BLaER1 treated with 17β-estradiol and CSF1 and Interleukin-3, amounts not matched to agents 10 nM and 100 nM (cell line): ENCODE measurements at regions not wholly inside any gene's neighbourhood (a gene's known extent, or its start where the extent isn't known, plus 50 kb on each side); places are given as distances from the start of the nearest gene placed in this dataset.

ENCODE experiments used
- H3K27ac ChIP-seq, 11 experiments: shearing (Covaris generic); formaldehyde crosslinking; 2 replicates each; pipeline ENCODE4 v1.8.1; 2022
- H3K27me3 ChIP-seq, 11 experiments: shearing (Covaris generic); formaldehyde crosslinking; 2 replicates each; pipeline ENCODE4 v1.8.1; 2022
- H3K36me3 ChIP-seq, 11 experiments: shearing (Covaris generic); formaldehyde crosslinking; 2 replicates each; pipeline ENCODE4 v1.8.1; 2022
- H3K4me1 ChIP-seq, 10 experiments: shearing (Covaris generic); formaldehyde crosslinking; 2 replicates each; pipeline ENCODE4 v1.8.1; 2022
- H3K4me2 ChIP-seq, 11 experiments: shearing (Covaris generic); formaldehyde crosslinking; 2 replicates each; pipeline ENCODE4 v1.8.1; 2022
- H3K4me3 ChIP-seq, 10 experiments: shearing (Covaris generic); formaldehyde crosslinking; 2 replicates each; pipeline ENCODE4 v1.8.1; 2022
- H3K9ac ChIP-seq, 11 experiments: shearing (Covaris generic); formaldehyde crosslinking; 2 replicates each; pipeline ENCODE4 v1.8.1; 2022
- H3K9me3 ChIP-seq, 11 experiments: shearing (Covaris generic); formaldehyde crosslinking; replicated peaks in 1 of 11; 2 replicates each; pipeline ENCODE4 v1.8.1; 2022
- H4K20me1 ChIP-seq, 11 experiments: shearing (Covaris generic); formaldehyde crosslinking; 2 replicates each; pipeline ENCODE4 v1.8.1; 2022
- Cebpa-rat ChIP-seq, 11 experiments: shearing (Covaris generic); IDR thresholded peaks; 2 replicates each; pipeline ENCODE4 v1.8.1; 2022

DNA sequence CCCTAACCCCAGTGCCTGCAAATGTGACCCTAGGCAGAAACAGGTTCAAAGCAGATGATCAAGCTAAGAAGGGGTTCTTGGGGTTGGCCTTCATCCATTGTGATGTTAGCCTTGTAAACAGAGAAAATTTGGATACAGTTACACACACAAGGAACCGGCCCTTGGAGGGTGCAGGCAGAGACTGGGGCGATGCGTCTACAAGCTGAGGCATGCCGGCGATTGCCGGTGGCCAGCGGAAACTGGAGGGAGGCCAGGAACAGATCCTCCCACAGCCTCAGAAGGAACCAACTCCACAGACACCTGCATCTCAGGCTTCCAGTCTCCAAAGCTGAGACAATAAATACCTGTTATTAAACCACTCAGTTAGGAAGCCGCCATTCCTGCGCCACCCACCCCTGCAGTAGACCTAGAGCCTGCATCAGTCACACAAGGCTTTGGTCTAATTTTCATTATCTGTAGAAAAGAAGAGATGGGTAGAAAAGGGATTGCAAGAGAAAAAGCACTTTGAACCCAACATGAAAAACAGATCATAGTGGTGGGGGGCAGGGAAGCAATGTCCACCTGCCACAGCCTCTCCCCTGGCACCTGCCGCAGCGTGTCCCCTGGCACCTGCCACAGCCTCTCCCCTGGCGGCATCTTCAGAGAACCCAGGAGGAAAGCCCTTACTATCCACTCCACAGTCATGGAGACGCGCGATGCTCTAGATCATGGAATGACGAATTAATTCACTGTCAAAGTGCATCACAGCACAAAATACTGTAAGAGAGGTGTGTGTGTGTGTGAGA is 119.7 kb upstream of the SOX1 start:
- H3K4me2 ChIP-seq = no peak overlapping the region
- no peaks in the 10 kb centered on the region; a peak in 2 of 22 replicates for H3K36me3 ChIP-seq
- no peak overlapping the region for H3K9ac ChIP-seq
- H4K20me1 ChIP-seq = no peaks in the 10 kb centered on the region
- H3K4me3 ChIP-seq = no peak overlapping the region
- peaks cover 17 to 27% (median 23%) of the 10 kb centered on the region in 11 experiments; a peak in 21 of 22 replicates for H3K9me3 ChIP-seq
- H3K4me1 ChIP-seq = peaks cover 4 to 30% (median 27%) of the 10 kb centered on the region in 10 experiments
- no peaks in the 10 kb centered on the region for H3K27me3 ChIP-seq
- TF ChIP-seq Cebpa-rat (IDR thresholded peaks at IDR 0.05) = no peak
- no peak overlapping the region for H3K27ac ChIP-seq

DNA sequence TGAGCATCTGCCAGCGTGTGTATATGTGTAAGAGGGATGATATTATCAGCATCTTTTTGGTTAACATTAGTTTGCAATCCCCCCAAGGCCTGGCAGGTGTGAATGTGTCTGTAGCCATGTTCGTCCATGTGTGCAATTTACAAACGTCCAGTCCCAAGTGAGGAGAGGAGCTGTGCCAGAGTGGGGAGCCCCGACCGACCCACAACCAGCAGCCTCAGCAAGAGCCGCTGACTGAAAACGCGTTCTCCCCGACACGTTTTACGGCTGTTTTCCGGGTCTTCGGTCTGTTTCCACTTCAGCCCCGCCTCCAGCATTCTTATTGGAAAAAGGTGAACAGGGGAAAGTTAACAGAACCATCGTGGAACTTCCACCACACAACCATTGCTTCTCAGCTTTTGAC is 119.1 kb upstream of the SOX1 start:
- Histone ChIP-seq H3K4me3 (no peak overlapping the region), H3K27ac (no peak overlapping the region), H3K27me3 (0 out of 22 replicates have a peak, but pooled peaks cover 0 to 3% (median 0%) of the 10 kb centered on the region in 11 experiments), H3K36me3 (no peaks in the 10 kb centered on the region; a peak in 2 of 22 replicates), H3K4me1 (peaks cover 11 to 36% (median 33%) of the 10 kb centered on the region in 10 experiments), H4K20me1 (no peaks in the 10 kb centered on the region), H3K9ac (no peak overlapping the region), H3K4me2 (no peak overlapping the region), H3K9me3 (peaks cover 17 to 27% (median 23%) of the 10 kb centered on the region in 11 experiments; a peak in 21 of 22 replicates)
- no peak for TF ChIP-seq Cebpa-rat (IDR thresholded peaks at IDR 0.05)

DNA sequence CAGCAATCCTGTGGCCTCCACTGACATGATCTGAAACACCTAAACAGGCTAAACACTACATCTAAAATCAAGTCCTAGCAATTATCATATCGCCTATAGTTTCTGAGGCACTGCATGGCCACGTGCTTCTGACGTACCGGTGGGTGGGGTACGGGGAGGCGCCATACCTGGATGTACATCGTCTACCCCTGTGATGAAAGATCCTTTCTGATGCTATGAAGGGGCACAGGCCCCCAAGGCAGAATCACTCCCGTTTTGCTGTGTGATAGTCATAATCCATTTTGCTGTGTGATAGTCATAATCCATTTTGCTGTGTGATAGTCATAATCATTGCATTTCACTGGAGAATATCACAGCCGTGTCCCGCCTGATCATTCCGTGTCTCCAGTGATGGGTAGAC is 118.7 kb upstream of the SOX1 start:
- peaks cover 15 to 36% (median 33%) of the 10 kb centered on the region in 10 experiments for H3K4me1 ChIP-seq
- H3K9me3 ChIP-seq = peaks cover 17 to 27% (median 23%) of the 10 kb centered on the region in 11 experiments; a peak in 21 of 22 replicates
- no peaks in the 10 kb centered on the region for H4K20me1 ChIP-seq
- H3K27me3 ChIP-seq = 0 out of 22 replicates have a peak, but pooled peaks cover 0 to 7% (median 0%) of the 10 kb centered on the region in 11 experiments
- no peak overlapping the region for H3K4me3 ChIP-seq
- no peak overlapping the region for H3K9ac ChIP-seq
- no peaks in the 10 kb centered on the region; a peak in 2 of 22 replicates for H3K36me3 ChIP-seq
- H3K27ac ChIP-seq = no peak overlapping the region
- TF ChIP-seq Cebpa-rat (IDR thresholded peaks at IDR 0.05) = no peak
- no peak overlapping the region for H3K4me2 ChIP-seq

DNA sequence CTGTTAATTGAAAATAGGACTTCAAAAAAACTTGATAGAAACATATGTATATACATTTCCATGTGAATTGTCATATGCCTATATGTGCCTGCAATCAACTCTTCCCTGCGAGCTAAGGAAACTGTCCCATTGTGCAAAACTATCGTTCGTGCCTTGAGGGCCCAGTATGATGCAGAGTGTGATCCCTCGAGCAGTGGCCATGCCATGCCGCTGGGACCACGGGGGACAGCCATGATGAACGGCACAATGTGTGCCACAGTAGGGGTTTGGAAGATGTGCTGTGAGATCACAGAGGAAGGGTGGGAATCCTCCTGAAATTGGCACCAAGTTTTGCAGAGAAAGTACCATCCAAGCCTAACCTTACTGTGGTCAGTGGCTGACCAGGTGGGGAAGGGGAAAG is 118.1 kb upstream of the SOX1 start:
- H3K9ac ChIP-seq = no peak overlapping the region
- H3K4me1 ChIP-seq = peaks cover 20 to 36% (median 33%) of the 10 kb centered on the region in 10 experiments
- 0 out of 22 replicates have a peak, but pooled peaks cover 0 to 7% (median 0%) of the 10 kb centered on the region in 11 experiments for H3K27me3 ChIP-seq
- H4K20me1 ChIP-seq = no peaks in the 10 kb centered on the region
- no peak overlapping the region for H3K4me2 ChIP-seq
- TF ChIP-seq Cebpa-rat (IDR thresholded peaks at IDR 0.05) = no peak
- peaks cover 17 to 27% (median 23%) of the 10 kb centered on the region in 11 experiments; a peak in 21 of 22 replicates for H3K9me3 ChIP-seq
- H3K27ac ChIP-seq = no peak overlapping the region
- H3K36me3 ChIP-seq = no peaks in the 10 kb centered on the region; a peak in 2 of 22 replicates
- H3K4me3 ChIP-seq = no peak overlapping the region

DNA sequence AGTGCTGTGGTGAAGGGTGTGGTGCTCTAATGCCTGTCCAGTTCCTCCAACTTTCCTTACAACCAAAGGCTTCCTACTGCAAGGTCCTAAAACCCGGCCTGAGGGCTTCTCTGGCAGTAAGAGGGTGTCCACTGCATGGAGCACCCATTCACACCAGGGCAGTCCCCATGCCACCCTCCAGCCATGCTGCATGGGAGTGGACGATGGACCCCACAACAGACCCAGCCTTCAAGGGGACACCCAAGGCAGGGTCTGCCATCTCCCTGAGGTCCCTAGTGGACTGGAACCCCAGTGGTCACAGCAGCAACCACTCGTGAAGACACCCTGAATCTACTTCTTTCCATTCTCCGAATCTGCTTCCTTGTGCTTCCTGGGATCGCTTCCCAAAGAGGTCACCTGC is 117.6 kb upstream of the SOX1 start:
- Histone ChIP-seq H3K36me3 (no peaks in the 10 kb centered on the region; a peak in 2 of 22 replicates), H3K4me2 (no peak overlapping the region), H3K9me3 (peaks cover 17 to 27% (median 23%) of the 10 kb centered on the region in 11 experiments; a peak in 21 of 22 replicates), H3K9ac (no peak overlapping the region), H3K27me3 (0 out of 22 replicates have a peak, but pooled peaks cover 0 to 11% (median 0%) of the 10 kb centered on the region in 11 experiments), H3K4me3 (no peak overlapping the region), H3K4me1 (peaks cover 25 to 38% (median 34%) of the 10 kb centered on the region in 10 experiments), H3K27ac (no peak overlapping the region), H4K20me1 (no peaks in the 10 kb centered on the region)
- no peak for TF ChIP-seq Cebpa-rat (IDR thresholded peaks at IDR 0.05)

DNA sequence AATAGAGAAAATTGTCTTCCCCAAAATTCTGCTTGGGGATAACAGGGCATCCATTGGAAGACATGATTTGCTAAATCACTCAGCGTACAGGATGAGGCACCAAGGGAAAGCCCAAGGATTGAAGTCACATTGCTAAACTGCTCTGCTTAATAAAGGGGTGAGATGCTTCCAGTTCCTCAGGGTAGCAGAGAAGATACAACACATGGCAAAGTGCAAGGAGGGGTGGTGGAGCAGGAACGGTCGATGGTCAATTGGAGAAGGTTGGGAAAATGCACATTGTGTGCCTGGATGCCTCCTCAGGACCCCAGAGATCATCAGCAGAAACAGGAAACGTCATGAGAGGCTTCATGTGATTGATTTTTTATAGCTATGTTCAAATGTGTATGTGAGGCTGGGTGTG is 116.3 kb upstream of the SOX1 start:
- no peak overlapping the region for H3K27ac ChIP-seq
- no peak overlapping the region for H3K4me3 ChIP-seq
- peak overlapping the region in 5 of 11 experiments; percentile 88 to 98 (median 97); a peak in 7 of 22 replicates for H3K4me2 ChIP-seq
- 0 out of 22 replicates have a peak, but pooled peaks cover 0 to 15% (median 0%) of the 10 kb centered on the region in 11 experiments for H3K27me3 ChIP-seq
- peaks cover 17 to 27% (median 23%) of the 10 kb centered on the region in 11 experiments; a peak in 21 of 22 replicates for H3K9me3 ChIP-seq
- H3K36me3 ChIP-seq = no peaks in the 10 kb centered on the region; a peak in 2 of 22 replicates
- no peak for TF ChIP-seq Cebpa-rat (IDR thresholded peaks at IDR 0.05)
- H4K20me1 ChIP-seq = peaks cover 0 to 7% (median 0%) of the 10 kb centered on the region in 11 experiments; a peak in 2 of 22 replicates
- no peak overlapping the region for H3K9ac ChIP-seq
- H3K4me1 ChIP-seq = peaks cover 34 to 52% (median 48%) of the 10 kb centered on the region in 10 experiments

DNA sequence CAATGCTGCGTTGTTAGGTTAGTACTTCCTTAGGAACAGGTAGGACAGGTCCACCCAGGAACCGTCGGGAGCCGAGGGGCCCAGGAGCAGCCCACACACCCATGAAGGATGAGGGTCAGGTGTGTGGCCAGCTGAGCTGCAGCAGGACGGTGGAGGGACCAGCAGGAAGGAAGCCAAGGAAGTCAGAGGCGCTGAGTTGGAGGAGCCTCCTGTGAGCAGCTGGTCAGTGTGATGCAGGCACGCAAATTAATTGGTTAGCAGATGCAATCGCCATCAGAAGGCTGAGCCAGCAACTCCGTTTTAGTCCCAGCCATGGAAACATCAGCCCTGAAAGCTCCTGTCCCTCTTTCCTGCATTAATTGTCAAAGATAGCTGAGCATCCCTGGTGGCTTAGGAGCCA is 114.9 kb upstream of the SOX1 start:
- Histone ChIP-seq H3K27ac (peak overlapping the region in 5 of 11 experiments; percentile 43 to 85 (median 81); a peak in 11 of 22 replicates), H3K4me2 (peak overlapping the region; percentile 74 to 98 (median 91)), H3K36me3 (no peaks in the 10 kb centered on the region; a peak in 2 of 22 replicates), H3K4me1 (peaks cover 34 to 53% (median 48%) of the 10 kb centered on the region in 10 experiments), H3K4me3 (peak overlapping the region in 4 of 10 experiments; percentile 4 to 25 (median 10); a peak in 1 of 20 replicates), H3K9ac (peak overlapping the region in 5 of 11 experiments; percentile 1 to 74 (median 30); a peak in 9 of 22 replicates), H3K27me3 (peaks cover 0 to 15% (median 0%) of the 10 kb centered on the region in 11 experiments; a peak in 1 of 22 replicates), H4K20me1 (peaks cover 0 to 7% (median 0%) of the 10 kb centered on the region in 11 experiments; a peak in 2 of 22 replicates), H3K9me3 (peaks cover 17 to 40% (median 27%) of the 10 kb centered on the region in 11 experiments; a peak in 21 of 22 replicates)
- TF ChIP-seq Cebpa-rat (IDR thresholded peaks at IDR 0.05) = no peak

DNA sequence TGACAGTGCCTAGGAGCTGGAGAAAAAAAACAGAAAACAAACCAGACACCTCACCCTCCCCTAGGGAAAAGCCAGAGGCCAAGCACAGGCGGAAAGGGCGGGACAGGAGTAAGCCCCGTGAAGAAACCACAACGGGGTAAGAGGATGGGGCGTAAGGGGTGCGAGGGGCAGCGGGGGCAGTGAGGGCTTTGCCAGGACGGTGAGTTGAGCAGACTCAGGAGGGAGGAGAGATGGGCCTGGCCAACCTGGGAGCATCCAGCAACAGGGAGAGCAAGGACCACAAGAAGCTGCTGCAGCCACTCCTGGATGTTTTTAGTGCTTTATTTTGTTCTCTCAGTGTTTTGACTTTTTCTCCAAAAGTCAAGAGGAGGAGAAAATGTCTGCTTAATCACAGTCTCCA is 114.1 kb upstream of the SOX1 start:
- Histone ChIP-seq H3K4me2 (peak overlapping the region; percentile 74 to 98 (median 91)), H3K27ac (peak overlapping the region in 6 of 11 experiments; percentile 67 to 85 (median 80); a peak in 12 of 22 replicates), H3K36me3 (no peaks in the 10 kb centered on the region; a peak in 2 of 22 replicates), H4K20me1 (peaks cover 0 to 7% (median 0%) of the 10 kb centered on the region in 11 experiments; a peak in 2 of 22 replicates), H3K4me1 (peaks cover 34 to 50% (median 48%) of the 10 kb centered on the region in 10 experiments), H3K27me3 (peaks cover 0 to 15% (median 0%) of the 10 kb centered on the region in 11 experiments; a peak in 1 of 22 replicates), H3K4me3 (peak overlapping the region in 2 of 10 experiments; percentile 15 to 25; a peak in 1 of 20 replicates), H3K9ac (peak overlapping the region in 6 of 11 experiments; percentile 10 to 74 (median 28); a peak in 10 of 22 replicates), H3K9me3 (peaks cover 17 to 40% (median 27%) of the 10 kb centered on the region in 11 experiments; a peak in 21 of 22 replicates)
- no peak for TF ChIP-seq Cebpa-rat (IDR thresholded peaks at IDR 0.05)
